Pons (tissue), 1 donor: ENCODE measurements at regions not wholly inside any gene's neighbourhood (a gene's known extent, or its start where the extent isn't known, plus 50 kb on each side); places are given as distances from the start of the nearest gene placed in this dataset.

ENCODE experiments used
- DNase-seq: peaks from one replicate; pipeline ENCODE4 v3.0.0-alpha.2; 2016; ENCODE audit warnings: low spot score

- DNase-seq: no peak
Observed at GRCh38 chr2:238581126-238581525, 154.4 kb downstream of the ASB1 start.

DNA sequence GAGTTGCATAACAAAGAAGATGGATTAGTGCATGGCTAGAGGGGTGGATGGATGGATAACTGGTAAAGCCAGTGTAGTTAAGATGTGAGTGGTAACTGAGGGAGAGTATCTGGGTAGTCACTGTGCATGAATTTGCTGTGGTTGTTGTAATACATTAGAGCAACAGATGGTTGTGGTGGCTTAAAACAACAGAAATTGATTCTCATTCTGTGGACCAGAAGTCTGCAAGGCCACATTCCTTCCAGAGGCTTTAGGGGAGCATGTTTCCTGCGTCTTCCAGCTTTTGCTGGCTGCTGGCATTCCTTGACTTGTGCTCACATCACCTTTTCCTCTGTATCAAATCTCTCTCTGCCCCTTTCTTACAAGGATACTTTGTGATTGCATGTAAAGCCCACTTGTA lies 155.4 kb downstream of the ASB1 start:
- no peak for DNase-seq

- DNase-seq: no peak
Observed at GRCh38 chr2:238584617-238585016, 157.9 kb downstream of the ASB1 start.

- peak; percentile 74 for DNase-seq
Observed at GRCh38 chr2:238585836-238586821, 159.4 kb downstream of the ASB1 start.

DNA sequence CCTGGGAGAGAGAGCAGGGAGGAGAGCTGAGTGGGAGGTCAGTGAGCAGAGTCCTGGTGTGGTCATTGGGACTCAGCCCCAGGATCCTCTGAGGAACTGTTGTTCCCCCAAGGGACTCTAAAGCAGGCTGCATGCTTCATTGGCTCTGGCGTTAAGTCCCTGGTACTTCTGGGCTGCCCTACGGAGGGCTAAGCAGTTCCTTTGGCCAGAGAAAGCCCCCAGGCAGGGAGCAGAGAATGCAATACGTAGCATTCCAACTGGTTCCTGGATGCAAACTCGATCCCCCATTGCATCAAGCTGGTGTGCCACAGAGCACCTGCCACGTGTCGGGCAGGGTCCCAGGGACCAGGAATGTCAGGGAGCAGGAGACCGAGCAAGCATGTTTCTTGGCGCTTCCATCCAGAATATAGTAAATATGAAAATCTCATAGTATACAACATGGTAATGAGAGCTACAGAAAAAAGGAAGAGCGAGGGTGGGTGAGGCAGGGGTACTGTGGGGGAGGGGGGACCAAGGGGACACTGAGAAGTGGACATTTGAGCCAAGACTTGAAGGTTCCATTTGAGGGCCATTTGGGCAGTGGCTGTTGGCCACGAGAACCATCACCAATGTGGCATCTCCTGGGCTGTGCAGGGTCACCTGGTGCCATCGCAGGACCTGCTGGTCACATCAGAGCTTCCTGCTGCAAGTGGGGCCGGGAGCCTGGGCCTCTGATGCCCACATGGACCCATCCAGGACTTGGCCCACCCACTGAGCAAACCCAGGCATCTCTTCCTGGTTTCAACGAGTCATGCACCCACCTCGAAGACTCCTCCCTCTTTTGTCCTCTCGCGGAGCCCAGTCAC lies 160.4 kb downstream of the ASB1 start:
- no peak for DNase-seq

GRCh38 chr2:238587776-238588660 lies 161.3 kb downstream of the ASB1 start:
- no peak for DNase-seq

GRCh38 chr2:238589591-238590460 lies 163.1 kb downstream of the ASB1 start:
- no peak for DNase-seq

DNA sequence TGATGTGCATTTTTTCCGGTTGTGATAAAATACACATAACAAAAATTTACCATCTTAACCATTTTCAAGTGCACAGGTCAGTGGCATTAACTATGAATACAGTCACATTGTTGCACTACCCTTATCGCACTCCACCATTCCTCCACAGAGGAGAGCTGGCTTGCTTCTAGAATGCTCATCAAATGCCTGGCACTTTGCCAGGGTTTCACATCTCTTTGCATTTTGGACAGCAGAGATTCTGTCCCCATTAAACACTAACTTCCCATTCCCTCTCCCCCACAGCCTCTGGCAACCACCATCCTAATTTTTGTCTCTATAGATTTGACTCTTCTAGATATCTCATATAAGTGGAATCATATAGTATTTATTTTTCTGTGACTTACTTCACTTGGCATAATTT lies 165.0 kb downstream of the ASB1 start:
- no peak for DNase-seq

GRCh38 chr2:238593236-238593635 lies 166.5 kb downstream of the ASB1 start:
- DNase-seq: no peak

- DNase-seq: no peak
Observed at GRCh38 chr2:238593678-238594077, 167.0 kb downstream of the ASB1 start.

- DNase-seq: no peak
Observed at GRCh38 chr2:238594796-238595749, 168.3 kb downstream of the ASB1 start.

DNA sequence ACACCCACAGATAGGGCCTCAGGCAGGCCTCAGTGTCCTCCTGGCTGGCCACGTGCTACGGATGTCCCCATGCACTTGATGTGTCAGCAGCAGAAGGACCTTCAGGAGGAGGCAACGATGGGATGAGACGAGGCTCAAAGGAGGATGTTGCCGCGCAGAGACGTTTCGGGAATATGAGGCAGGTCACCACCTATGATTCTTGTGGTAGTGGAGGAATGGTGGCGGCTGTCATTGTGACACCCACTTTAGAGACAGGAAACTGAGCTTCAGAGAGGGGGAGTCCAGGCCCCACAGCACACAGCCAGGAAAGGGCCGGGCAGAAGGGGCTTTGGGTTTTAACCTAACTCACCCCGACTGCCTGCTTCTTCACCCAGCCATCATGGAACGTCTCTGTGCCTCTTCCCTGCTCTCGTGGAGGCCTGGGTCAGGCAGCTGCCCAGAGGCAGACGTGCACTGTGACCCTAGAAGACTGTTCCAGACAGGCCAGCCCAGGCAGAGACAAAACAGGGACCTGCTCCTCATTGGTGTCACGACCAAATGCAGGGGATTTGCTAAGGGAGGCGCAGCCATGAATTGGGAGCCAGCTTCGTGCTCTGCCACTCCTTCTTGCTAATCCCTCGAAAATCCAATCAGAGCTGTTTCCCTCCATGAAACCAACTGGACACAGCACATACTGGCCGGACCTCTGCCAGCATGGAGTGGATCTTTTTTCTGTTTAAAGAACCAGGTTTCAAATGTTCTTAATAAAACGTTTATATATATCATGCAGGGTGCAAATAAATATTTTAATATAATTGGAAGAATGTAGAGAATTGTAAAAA lies 169.2 kb downstream of the ASB1 start:
- no peak for DNase-seq

DNA sequence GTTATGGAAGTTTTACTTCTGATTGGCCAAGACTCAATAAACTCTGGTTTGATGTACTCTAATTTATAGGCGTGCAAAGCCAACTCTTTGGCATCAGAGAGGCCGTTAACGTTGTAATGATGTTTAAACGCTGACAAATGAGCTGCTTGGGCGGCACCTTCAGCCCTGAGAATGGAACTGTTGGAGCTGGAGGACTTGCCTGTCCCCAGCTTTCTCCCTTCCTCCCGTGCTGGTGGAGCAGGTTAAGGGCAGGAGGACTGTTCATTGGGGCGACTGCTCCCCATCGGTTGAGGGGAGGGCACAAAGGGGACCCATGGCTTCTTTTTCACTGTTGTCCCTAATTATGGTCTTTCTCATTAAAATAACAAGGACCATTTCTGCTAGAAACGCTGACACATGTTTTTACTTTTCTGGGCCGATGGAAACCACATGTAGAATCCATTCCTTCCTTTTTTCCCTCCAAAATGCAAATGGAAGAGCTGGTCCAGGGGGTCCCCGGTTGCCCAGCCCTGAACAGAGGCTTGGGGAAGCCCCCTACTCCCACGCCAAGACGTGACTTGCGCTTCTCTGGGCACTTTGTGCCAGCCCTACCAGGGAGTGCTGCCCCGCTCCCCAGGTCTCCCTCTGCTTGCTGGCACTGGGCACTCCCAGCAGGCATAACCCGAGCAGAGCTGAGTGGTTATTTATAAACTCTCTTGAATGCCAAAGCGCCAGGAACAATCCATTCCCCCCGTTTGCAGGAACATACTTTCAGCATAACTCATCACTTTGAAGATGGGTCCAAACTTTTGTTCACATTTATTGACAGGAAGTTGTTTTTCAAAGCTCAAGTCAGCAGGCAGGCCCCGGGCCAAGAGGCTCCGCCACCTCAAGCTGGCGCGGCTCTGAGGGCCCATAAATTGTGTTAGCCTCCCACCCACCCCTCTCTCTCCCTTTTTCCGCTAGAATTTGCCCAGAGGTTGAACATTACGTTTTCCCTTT lies 170.1 kb downstream of the ASB1 start:
- DNase-seq: peak; percentile 2

GRCh38 chr2:238597638-238598528 lies 171.2 kb downstream of the ASB1 start:
- DNase-seq: no peak

GRCh38 chr2:238598802-238599530 lies 172.2 kb downstream of the ASB1 start:
- no peak for DNase-seq
